ENCODE measurements at regions not wholly inside any gene's neighbourhood (a gene's known extent, or its start where the extent isn't known, plus 50 kb on each side); places are given as distances from the start of the nearest gene placed in this dataset.
"Not testable (repeated sequence)": the region's sequence is repeated elsewhere in the genome, so short reads cannot be mapped to it uniquely, and the experiment has no call there.

DNA sequence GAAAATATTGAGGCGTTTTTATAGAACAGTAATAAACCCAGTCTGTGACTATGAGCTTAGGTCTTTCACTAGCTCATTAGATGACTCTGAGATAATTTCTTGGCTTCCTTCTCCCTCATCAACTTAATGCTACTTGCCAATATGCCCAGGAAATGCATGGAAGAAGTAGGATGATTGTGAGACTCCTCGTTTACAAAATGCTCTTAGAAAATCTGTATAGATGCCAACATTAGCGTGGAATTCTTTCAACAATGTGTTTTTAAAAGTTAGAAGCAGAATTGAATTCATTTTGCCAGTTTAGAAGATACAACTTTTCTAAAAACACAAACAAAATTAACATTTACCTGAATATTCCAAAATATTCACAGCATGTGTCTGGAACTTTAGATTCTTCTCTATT is 424.6 kb downstream of the BTG1 start:
- no peak for TF ChIP-seq EZH2 (IDR thresholded peaks at IDR 0.05; ENCODE audit: insufficient read depth, low read length)
- TF ChIP-seq CTCF (IDR thresholded peaks at IDR 0.05; ENCODE audit: insufficient read depth, low read depth, low read length) = no peak
- Histone ChIP-seq H3K36me3 (ENCODE audit: insufficient read depth, low read length) (no peaks in the 10 kb centered on the region), H3K9ac (ENCODE audit: low read length) (no peak overlapping the region), H3K27me3 (ENCODE audit: insufficient read depth, low read length) (no peaks in the 10 kb centered on the region), H3K4me1 (ENCODE audit: insufficient read depth, low read length) (no peaks in the 10 kb centered on the region), H3K4me3 (ENCODE audit: insufficient read depth, low read depth, low read length) (no peak overlapping the region), H4K20me1 (ENCODE audit: insufficient read depth, low read length) (no peaks in the 10 kb centered on the region), H3K4me2 (ENCODE audit: low read length) (no peak overlapping the region), H2AFZ (ENCODE audit: low read depth, low read length) (no peak overlapping the region), H3K79me2 (ENCODE audit: insufficient read depth, low read length) (no peaks in the 10 kb centered on the region), H3K9me3 (ENCODE audit: insufficient read depth, low read depth, low read length) (no peaks in the 10 kb centered on the region), H3K27ac (ENCODE audit: low read depth, low read length) (no peak overlapping the region)
- Mint-ChIP-seq H3K9me3 (ENCODE audit: unreplicated experiment) (no peaks in the 10 kb centered on the region), H3K27ac (ENCODE audit: unreplicated experiment) (no peak overlapping the region), H3K4me1 (ENCODE audit: low read depth, unreplicated experiment) (peaks cover 1% of the 10 kb centered on the region), H3K36me3 (ENCODE audit: low read depth, unreplicated experiment) (no peaks in the 10 kb centered on the region), H3K27me3 (ENCODE audit: low read depth, unreplicated experiment) (no peaks in the 10 kb centered on the region), H3K4me3 (ENCODE audit: unreplicated experiment) (no peak overlapping the region)
- DNase-seq (ENCODE audit: low read depth) (no peak), FAIRE-seq (no peak)

DNA sequence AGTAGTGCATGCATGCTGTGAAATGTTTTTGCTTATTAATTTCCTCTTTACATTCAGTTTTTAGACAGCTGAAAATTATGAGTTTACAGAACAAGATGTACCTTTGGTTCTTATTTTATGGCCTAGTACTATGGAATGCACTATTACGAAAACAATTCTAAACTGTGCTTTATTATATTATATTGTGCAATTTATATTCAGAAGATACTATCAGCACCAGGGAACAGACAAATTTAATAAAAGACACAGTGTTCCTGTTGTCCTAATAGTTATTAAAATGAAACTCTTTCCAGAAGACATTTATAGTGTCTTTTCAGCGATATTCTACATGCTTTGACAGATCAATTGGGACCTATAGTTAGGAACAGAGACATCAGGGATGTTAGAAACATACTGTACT is 427.3 kb downstream of the BTG1 start:
- Histone ChIP-seq H3K36me3 (ENCODE audit: insufficient read depth, low read length) (no peaks in the 10 kb centered on the region), H3K4me3 (ENCODE audit: insufficient read depth, low read depth, low read length) (no peak overlapping the region), H3K27ac (ENCODE audit: low read depth, low read length) (no peak overlapping the region), H3K4me1 (ENCODE audit: insufficient read depth, low read length) (no peaks in the 10 kb centered on the region), H3K79me2 (ENCODE audit: insufficient read depth, low read length) (no peaks in the 10 kb centered on the region), H3K27me3 (ENCODE audit: insufficient read depth, low read length) (no peaks in the 10 kb centered on the region), H3K4me2 (ENCODE audit: low read length) (no peak overlapping the region), H4K20me1 (ENCODE audit: insufficient read depth, low read length) (no peaks in the 10 kb centered on the region), H3K9me3 (ENCODE audit: insufficient read depth, low read depth, low read length) (no peaks in the 10 kb centered on the region), H3K9ac (ENCODE audit: low read length) (no peak overlapping the region), H2AFZ (ENCODE audit: low read depth, low read length) (no peak overlapping the region)
- Mint-ChIP-seq H3K4me1 (ENCODE audit: low read depth, unreplicated experiment) (peaks cover 1% of the 10 kb centered on the region), H3K27ac (ENCODE audit: unreplicated experiment) (no peak overlapping the region), H3K4me3 (ENCODE audit: unreplicated experiment) (no peak overlapping the region), H3K9me3 (ENCODE audit: unreplicated experiment) (no peaks in the 10 kb centered on the region), H3K36me3 (ENCODE audit: low read depth, unreplicated experiment) (no peaks in the 10 kb centered on the region), H3K27me3 (ENCODE audit: low read depth, unreplicated experiment) (no peaks in the 10 kb centered on the region)
- no peak for DNase-seq (ENCODE audit: low read depth)
- TF ChIP-seq EZH2 (IDR thresholded peaks at IDR 0.05; ENCODE audit: insufficient read depth, low read length) (no peak), CTCF (IDR thresholded peaks at IDR 0.05; ENCODE audit: insufficient read depth, low read depth, low read length) (no peak)
- FAIRE-seq = no peak

GRCh38 chr12:91717804-91718203 is 427.8 kb downstream of the BTG1 start:
- no peak overlapping the region for H3K4me3 Mint-ChIP-seq (ENCODE audit: unreplicated experiment)

DNA sequence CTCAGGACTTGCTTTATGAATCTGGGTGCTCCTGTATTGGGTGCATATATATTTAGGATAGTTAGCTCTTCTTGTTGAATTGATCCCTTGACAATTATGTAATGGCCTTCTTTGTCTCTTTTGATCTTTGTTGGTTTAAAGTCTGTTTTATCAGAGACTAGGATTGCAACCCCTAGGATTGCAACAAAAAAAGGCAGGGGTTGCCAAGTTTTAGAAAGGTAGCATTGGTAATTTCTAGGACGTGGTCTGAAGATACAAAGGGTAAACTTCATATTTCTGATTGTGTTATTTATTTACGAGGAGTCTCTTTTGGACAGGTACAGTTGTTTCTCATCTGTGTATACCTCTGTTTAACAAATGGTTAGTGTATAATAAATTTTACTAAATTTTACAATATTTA is 433.7 kb downstream of the BTG1 start:
- H3K27ac ChIP-seq (ENCODE audit: low read depth, low read length); H3K27me3 ChIP-seq (ENCODE audit: insufficient read depth, low read length); H4K20me1 ChIP-seq (ENCODE audit: insufficient read depth, low read length); FAIRE-seq; H3K4me3 Mint-ChIP-seq (ENCODE audit: unreplicated experiment); H3K4me1 ChIP-seq (ENCODE audit: insufficient read depth, low read length); H3K4me1 Mint-ChIP-seq (ENCODE audit: low read depth, unreplicated experiment); H3K9me3 ChIP-seq (ENCODE audit: insufficient read depth, low read depth, low read length); H3K4me2 ChIP-seq (ENCODE audit: low read length); H3K79me2 ChIP-seq (ENCODE audit: insufficient read depth, low read length); H2AFZ ChIP-seq (ENCODE audit: low read depth, low read length); H3K36me3 Mint-ChIP-seq (ENCODE audit: low read depth, unreplicated experiment); H3K27me3 Mint-ChIP-seq (ENCODE audit: low read depth, unreplicated experiment); DNase-seq (ENCODE audit: low read depth); H3K4me3 ChIP-seq (ENCODE audit: insufficient read depth, low read depth, low read length); H3K9ac ChIP-seq (ENCODE audit: low read length); H3K9me3 Mint-ChIP-seq (ENCODE audit: unreplicated experiment); H3K27ac Mint-ChIP-seq (ENCODE audit: unreplicated experiment); H3K36me3 ChIP-seq (ENCODE audit: insufficient read depth, low read length): not testable (repeated sequence)

More at GRCh38 chr12:91717804-91718203, 427.8 kb downstream of the BTG1 start:
- Histone ChIP-seq H3K79me2 (ENCODE audit: insufficient read depth, low read length) (no peaks in the 10 kb centered on the region), H3K4me2 (ENCODE audit: low read length) (no peak overlapping the region), H4K20me1 (ENCODE audit: insufficient read depth, low read length) (no peaks in the 10 kb centered on the region), H3K27ac (ENCODE audit: low read depth, low read length) (no peak overlapping the region), H3K9me3 (ENCODE audit: insufficient read depth, low read depth, low read length) (no peaks in the 10 kb centered on the region), H3K36me3 (ENCODE audit: insufficient read depth, low read length) (no peaks in the 10 kb centered on the region), H3K4me1 (ENCODE audit: insufficient read depth, low read length) (no peaks in the 10 kb centered on the region), H3K27me3 (ENCODE audit: insufficient read depth, low read length) (no peaks in the 10 kb centered on the region), H3K9ac (ENCODE audit: low read length) (no peak overlapping the region), H2AFZ (ENCODE audit: low read depth, low read length) (no peak overlapping the region), H3K4me3 (ENCODE audit: insufficient read depth, low read depth, low read length) (no peak overlapping the region)
- no peak overlapping the region for H3K27ac Mint-ChIP-seq (ENCODE audit: unreplicated experiment)
- no peak for TF ChIP-seq EZH2 (IDR thresholded peaks at IDR 0.05; ENCODE audit: insufficient read depth, low read length)
- no peak for TF ChIP-seq CTCF (IDR thresholded peaks at IDR 0.05; ENCODE audit: insufficient read depth, low read depth, low read length)
- H3K9me3 Mint-ChIP-seq (ENCODE audit: unreplicated experiment) = no peaks in the 10 kb centered on the region
- H3K27me3 Mint-ChIP-seq (ENCODE audit: low read depth, unreplicated experiment) = no peaks in the 10 kb centered on the region
- no peaks in the 10 kb centered on the region for H3K36me3 Mint-ChIP-seq (ENCODE audit: low read depth, unreplicated experiment)
- no peak for DNase-seq (ENCODE audit: low read depth)
- FAIRE-seq = no peak
- H3K4me1 Mint-ChIP-seq (ENCODE audit: low read depth, unreplicated experiment) = peaks cover 1% of the 10 kb centered on the region
